ENCODE measurements at regions not wholly inside any gene's neighbourhood (a gene's known extent, or its start where the extent isn't known, plus 50 kb on each side); places are given as distances from the start of the nearest gene placed in this dataset.

GRCh38 chr22:49509016-49509415 is 318.7 kb downstream of the BRD1 start:
- DNase-seq: peak in 1 of 10 donors; percentile 48
- intact Hi-C loops (cut with DNase I): no loop called here

- intact Hi-C loops (cut with DNase I): no loop called here
- DNase-seq: no peak
Observed at GRCh38 chr22:49508561-49508960, 319.1 kb downstream of the BRD1 start.

- peak in 2 of 10 donors; percentile 55 to 65 for DNase-seq
- intact Hi-C loops (cut with DNase I): no loop called here
Observed at GRCh38 chr22:49507607-49508292, 319.9 kb downstream of the BRD1 start.

- intact Hi-C loops (cut with DNase I): no loop called here
- DNase-seq: no peak
Observed at GRCh38 chr22:49506010-49506400, 321.7 kb downstream of the BRD1 start.

GRCh38 chr22:49505337-49506009 is 322.2 kb downstream of the BRD1 start:
- DNase-seq: no peak
- intact Hi-C loops (cut with DNase I): no loop called here

- intact Hi-C loops (cut with DNase I): no loop called here
- DNase-seq: no peak
Observed at GRCh38 chr22:49503896-49504521, 323.7 kb downstream of the BRD1 start.

- intact Hi-C loops (cut with DNase I): no loop called here
Observed at GRCh38 chr22:49503321-49503720, 324.4 kb downstream of the BRD1 start.

GRCh38 chr22:49502126-49502826 is 325.4 kb downstream of the BRD1 start:
- DNase-seq: no peak
- intact Hi-C loops (cut with DNase I): no loop called here

More at GRCh38 chr22:49503321-49503720, 324.4 kb downstream of the BRD1 start:
- no peak for DNase-seq

- intact Hi-C loops (cut with DNase I): no loop called here
- DNase-seq: no peak
Observed at GRCh38 chr22:49500942-49501395, 326.7 kb downstream of the BRD1 start.

GRCh38 chr22:49500076-49500460 is 327.6 kb downstream of the BRD1 start:
- intact Hi-C loops (cut with DNase I): no loop called here

GRCh38 chr22:49499433-49500075 is 328.1 kb downstream of the BRD1 start:
- intact Hi-C loops (cut with DNase I): no loop called here
- DNase-seq: no peak

More at GRCh38 chr22:49500076-49500460, 327.6 kb downstream of the BRD1 start:
- no peak for DNase-seq

GRCh38 chr22:49497266-49497665 is 330.4 kb downstream of the BRD1 start:
- no peak for DNase-seq
- intact Hi-C loops (cut with DNase I): no loop called here

- intact Hi-C loops (cut with DNase I): no loop called here
- DNase-seq: no peak
Observed at GRCh38 chr22:49494555-49494954, 333.1 kb downstream of the BRD1 start.

- no peak for DNase-seq
- intact Hi-C loops (cut with DNase I): no loop called here
Observed at GRCh38 chr22:49492741-49493251, 334.9 kb downstream of the BRD1 start.

- intact Hi-C loops (cut with DNase I): no loop called here
- no peak for DNase-seq
Observed at GRCh38 chr22:49492308-49492707, 335.4 kb downstream of the BRD1 start.

- intact Hi-C loops (cut with DNase I): no loop called here
- no peak for DNase-seq
Observed at GRCh38 chr22:49491726-49492125, 335.9 kb downstream of the BRD1 start.

GRCh38 chr22:49491221-49491635 is 336.4 kb downstream of the BRD1 start:
- no peak for DNase-seq
- intact Hi-C loops (cut with DNase I): no loop called here

- DNase-seq: no peak
- intact Hi-C loops (cut with DNase I): no loop called here
Observed at GRCh38 chr22:49490692-49491091, 337.0 kb downstream of the BRD1 start.

GRCh38 chr22:49489821-49490220 is 337.9 kb downstream of the BRD1 start:
- DNase-seq: no peak
- intact Hi-C loops (cut with DNase I): no loop called here

- no peak for DNase-seq
- intact Hi-C loops (cut with DNase I): no loop called here
Observed at GRCh38 chr22:49488943-49489342, 338.7 kb downstream of the BRD1 start.

Data from posterior cingulate gyrus (tissue), 11 donors.